Gastroesophageal sphincter (tissue), 4 donors: ENCODE measurements at regions not wholly inside any gene's neighbourhood (a gene's known extent, or its start where the extent isn't known, plus 50 kb on each side); places are given as distances from the start of the nearest gene placed in this dataset.

ENCODE experiments used
- ATAC-seq: fragments of 150-250 bp; one replicate; pipeline ENCODE4 v1.9.1; 2016; ENCODE audit warnings: mild to moderate bottlenecking, moderate library complexity
- H3K27ac ChIP-seq, 4 donors: fragments of 200-600 bp; sonication (generic) in 3 of 4; 1 replicate in 3 of 4; 2 replicates in 1 of 4; pipeline ENCODE4 v1.5.1; 2016 to 2019
- H3K27me3 ChIP-seq: fragments of 200-600 bp; sonication (generic); one replicate; pipeline ENCODE4 v1.5.1; 2019
- H3K36me3 ChIP-seq, 2 donors: fragments of 200-600 bp; sonication (generic); one replicate each; pipeline ENCODE4 v1.5.1; 2019; ENCODE audit warnings: control low read depth in 1 of 2
- H3K4me1 ChIP-seq, 3 donors: fragments of 200-600 bp; sonication (generic); 1 replicate in 2 of 3; 2 replicates in 1 of 3; pipeline ENCODE4 v1.5.1; 2016 to 2019; ENCODE audit warnings: control low read depth in 2 of 3
- H3K4me3 ChIP-seq, 2 donors: fragments of 200-600 bp; sonication (generic); one replicate each; pipeline ENCODE4 v1.5.1; 2019; ENCODE audit warnings: mild to moderate bottlenecking in 1 of 2, moderate library complexity in 1 of 2
- H3K9me3 ChIP-seq, 3 donors: fragments of 200-600 bp; sonication (generic); one replicate each; pipeline ENCODE4 v1.5.1; 2017 to 2019; ENCODE audit warnings: control low read depth in 2 of 3
- EP300 ChIP-seq: sonication (generic); formaldehyde crosslinking; IDR thresholded peaks from one replicate; pipeline ENCODE4 v1.6.1; 2017; ENCODE audit warnings: antibody characterized with exemption, mild to moderate bottlenecking
- POLR2A ChIP-seq, 2 donors: fragments of 450-650 bp; IDR thresholded peaks; one replicate each; pipeline ENCODE4 v1.6.1; 2017; ENCODE audit warnings: antibody characterized with exemption in 2 of 2, mild to moderate bottlenecking in 2 of 2, moderate library complexity in 1 of 2
- POLR2AphosphoS5 ChIP-seq: sonication (generic); formaldehyde crosslinking; IDR thresholded peaks from one replicate; pipeline ENCODE4 v1.6.1; 2017; ENCODE audit warnings: antibody characterized with exemption
- WGBS, 2 donors: methylation state at CpG; one replicate each; pipeline ENCODE4 v1.1.5; 2018; ENCODE audit warnings: low coverage in 1 of 2; 5-methylcytosine and 5-hydroxymethylcytosine counted together
- TF ChIP-seq, protein P1 (sequence below), 4 experiments: fragments of 200-600 bp in 2 of 4; fragments of 450-650 bp in 2 of 4; sonication (generic) in 1 of 4; IDR thresholded peaks; one replicate each; pipeline ENCODE4 v1.5.1; 2017 to 2019; ENCODE audit warnings: antibody characterized with exemption in 4 of 4, mild to moderate bottlenecking in 2 of 4, moderate library complexity in 2 of 4

DNA sequence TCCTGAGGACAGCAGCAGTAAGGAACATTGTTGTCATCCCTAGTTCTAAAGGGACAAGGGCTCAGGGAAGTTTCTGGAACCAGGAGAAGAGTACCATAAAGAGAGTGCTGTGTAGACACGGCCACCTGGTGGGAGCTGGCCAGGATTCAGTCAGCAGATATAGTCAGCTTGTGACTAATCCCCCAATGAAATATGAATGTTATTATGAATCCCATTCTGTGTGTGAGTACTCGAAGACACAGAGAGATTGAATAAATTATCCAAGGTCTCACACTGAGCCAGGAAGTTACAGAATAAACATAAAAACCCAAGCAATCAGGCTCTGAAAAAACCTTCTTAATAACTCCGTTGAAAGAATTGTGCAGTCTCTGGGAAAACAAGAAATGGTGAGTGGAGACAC, 1359.5 kb downstream of the AACS start:
- H3K9me3 ChIP-seq = no peaks in the 10 kb centered on the region
- no peaks in the 10 kb centered on the region for H3K36me3 ChIP-seq
- H3K4me1 ChIP-seq = no peaks in the 10 kb centered on the region
- WGBS, 2 donors = 15 to 43% methylated on average over 1 to 3 of the region's 3 CpGs
- no peak for ATAC-seq
- no peak overlapping the region for H3K4me3 ChIP-seq
- TF ChIP-seq POLR2A (IDR thresholded peaks at IDR 0.05) (no peak), EP300 (no peak), POLR2AphosphoS5 (no peak)
- TF ChIP-seq, protein P1, sequence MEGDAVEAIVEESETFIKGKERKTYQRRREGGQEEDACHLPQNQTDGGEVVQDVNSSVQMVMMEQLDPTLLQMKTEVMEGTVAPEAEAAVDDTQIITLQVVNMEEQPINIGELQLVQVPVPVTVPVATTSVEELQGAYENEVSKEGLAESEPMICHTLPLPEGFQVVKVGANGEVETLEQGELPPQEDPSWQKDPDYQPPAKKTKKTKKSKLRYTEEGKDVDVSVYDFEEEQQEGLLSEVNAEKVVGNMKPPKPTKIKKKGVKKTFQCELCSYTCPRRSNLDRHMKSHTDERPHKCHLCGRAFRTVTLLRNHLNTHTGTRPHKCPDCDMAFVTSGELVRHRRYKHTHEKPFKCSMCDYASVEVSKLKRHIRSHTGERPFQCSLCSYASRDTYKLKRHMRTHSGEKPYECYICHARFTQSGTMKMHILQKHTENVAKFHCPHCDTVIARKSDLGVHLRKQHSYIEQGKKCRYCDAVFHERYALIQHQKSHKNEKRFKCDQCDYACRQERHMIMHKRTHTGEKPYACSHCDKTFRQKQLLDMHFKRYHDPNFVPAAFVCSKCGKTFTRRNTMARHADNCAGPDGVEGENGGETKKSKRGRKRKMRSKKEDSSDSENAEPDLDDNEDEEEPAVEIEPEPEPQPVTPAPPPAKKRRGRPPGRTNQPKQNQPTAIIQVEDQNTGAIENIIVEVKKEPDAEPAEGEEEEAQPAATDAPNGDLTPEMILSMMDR (IDR thresholded peaks at IDR 0.05) = no peak
- peaks cover 7% of the 10 kb centered on the region for H3K27me3 ChIP-seq
- H3K27ac ChIP-seq = no peak overlapping the region

- Histone ChIP-seq H3K4me3 (no peak overlapping the region), H3K36me3 (no peaks in the 10 kb centered on the region), H3K27ac (no peak overlapping the region), H3K9me3 (no peaks in the 10 kb centered on the region), H3K27me3 (peaks cover 7% of the 10 kb centered on the region), H3K4me1 (no peaks in the 10 kb centered on the region)
- no peak for ATAC-seq
- TF ChIP-seq, protein P1 (IDR thresholded peaks at IDR 0.05) = no peak
- WGBS, 2 donors = 74 to 100% methylated on average over 3 to 7 of the region's 7 CpGs
These were observed 1360.0 kb downstream of the AACS start for GRCh38 chr12:126425264-126425663.

DNA sequence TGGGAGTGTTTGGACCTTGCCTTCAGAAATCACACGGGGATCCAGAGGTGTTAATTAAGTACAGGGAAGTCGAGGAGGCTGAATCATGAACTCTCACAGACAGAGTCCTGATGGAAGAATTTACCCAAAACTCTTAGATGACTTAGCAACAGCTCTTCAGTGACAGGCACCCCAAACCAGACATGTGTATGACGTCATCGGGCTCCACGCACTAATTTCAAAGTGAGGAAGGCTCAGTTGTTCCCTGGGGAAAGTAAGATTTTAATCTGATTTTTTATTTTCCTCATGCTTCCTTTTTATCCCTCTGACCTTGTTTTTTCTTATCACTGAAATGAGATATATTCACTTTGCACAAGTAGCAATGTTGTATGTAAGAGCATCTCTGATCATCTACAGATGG, 1363.5 kb downstream of the AACS start:
- 70 to 81% methylated on average over 5 of the region's 5 CpGs for WGBS, 2 donors
- H3K9me3 ChIP-seq = no peaks in the 10 kb centered on the region
- TF ChIP-seq EP300 (no peak), POLR2AphosphoS5 (no peak), POLR2A (IDR thresholded peaks at IDR 0.05) (no peak)
- TF ChIP-seq, protein P1 (IDR thresholded peaks at IDR 0.05) = no peak
- no peaks in the 10 kb centered on the region for H3K36me3 ChIP-seq
- no peak overlapping the region for H3K4me3 ChIP-seq
- H3K27me3 ChIP-seq = peaks cover 1% of the 10 kb centered on the region
- H3K27ac ChIP-seq = no peak overlapping the region
- H3K4me1 ChIP-seq = no peaks in the 10 kb centered on the region
- ATAC-seq = no peak

DNA sequence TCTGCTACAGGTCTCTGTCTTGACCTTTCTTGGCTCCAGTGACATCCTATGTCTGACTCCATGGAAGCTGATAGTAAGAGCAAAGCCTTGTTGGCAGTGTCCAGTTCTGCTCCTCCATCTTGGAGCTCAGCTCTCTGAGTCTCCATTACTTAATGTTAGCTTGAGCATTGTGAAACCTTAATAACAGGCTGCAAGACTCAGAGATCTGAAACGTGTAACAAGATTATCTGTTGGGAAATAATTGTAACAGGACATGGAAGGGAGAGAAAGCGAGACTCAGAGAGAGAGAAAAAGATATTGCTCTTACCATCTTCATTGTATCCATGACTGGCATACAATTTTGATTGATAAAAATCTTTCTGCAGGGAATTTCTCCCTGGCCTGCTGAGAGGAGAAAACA, 1365.7 kb downstream of the AACS start:
- TF ChIP-seq POLR2AphosphoS5 (no peak), POLR2A (IDR thresholded peaks at IDR 0.05) (no peak), EP300 (no peak)
- TF ChIP-seq, protein P1 (IDR thresholded peaks at IDR 0.05) = no peak
- 0 to 38% methylated on average over 1 to 2 of the region's 2 CpGs for whole genome bisulfite sequencing, 2 donors

DNA sequence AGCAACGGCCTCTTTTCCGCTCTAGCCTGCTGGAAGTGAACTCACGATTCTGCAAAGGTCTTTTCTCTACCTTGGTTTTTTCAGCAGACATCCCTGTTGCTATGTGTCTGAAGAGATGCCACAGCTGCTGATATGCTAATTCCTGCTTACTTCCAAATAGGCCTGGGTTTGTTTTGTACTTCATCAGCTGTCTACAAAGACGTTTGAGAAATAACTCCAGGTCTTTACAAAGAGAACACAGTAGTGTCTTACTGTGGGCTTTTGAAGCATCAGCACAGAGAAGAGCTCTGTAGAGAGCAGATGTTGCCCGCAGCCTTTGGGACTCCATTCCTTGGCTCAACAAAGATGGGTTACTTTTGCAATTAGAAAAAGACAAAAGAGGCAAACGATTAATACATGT, 1366.5 kb downstream of the AACS start:
- no peaks in the 10 kb centered on the region for H3K9me3 ChIP-seq
- no peak for ATAC-seq
- TF ChIP-seq POLR2A (IDR thresholded peaks at IDR 0.05) (no peak), EP300 (no peak), POLR2AphosphoS5 (no peak)
- TF ChIP-seq, protein P1 (IDR thresholded peaks at IDR 0.05) = no peak
- H3K27me3 ChIP-seq = peaks cover 5% of the 10 kb centered on the region
- no peak overlapping the region for H3K4me3 ChIP-seq
- H3K27ac ChIP-seq = no peak overlapping the region
- WGBS, 2 donors = 27 to 54% methylated on average over 3 to 6 of the region's 6 CpGs
- H3K36me3 ChIP-seq = no peaks in the 10 kb centered on the region
- H3K4me1 ChIP-seq = no peaks in the 10 kb centered on the region

More for the DNA sequence above, 1365.7 kb downstream of the AACS start:
- peak; percentile 43 for ATAC-seq
- Histone ChIP-seq H3K27me3 (no peaks in the 10 kb centered on the region), H3K4me3 (no peak overlapping the region), H3K36me3 (no peaks in the 10 kb centered on the region), H3K27ac (no peak overlapping the region), H3K9me3 (no peaks in the 10 kb centered on the region), H3K4me1 (no peaks in the 10 kb centered on the region)
